Activated T-cell treated with anti-CD3 and anti-CD28 coated beads, Interleukin-2, amount 50 U/mL, for 24 hours (primary cell): ENCODE measurements at regions not wholly inside any gene's neighbourhood (a gene's known extent, or its start where the extent isn't known, plus 50 kb on each side); places are given as distances from the start of the nearest gene placed in this dataset.

ENCODE experiments used
- DNase-seq: peaks from one replicate; pipeline ENCODE4 v3.0.0-alpha.2; 2020
- H3K27ac Mint-ChIP-seq: 2 replicates; pipeline ENCODE4 v1.8.0; 2020; ENCODE audit warnings: mild to moderate bottlenecking, mixed read lengths
- H3K27me3 Mint-ChIP-seq: 2 replicates; pipeline ENCODE4 v1.8.0; 2020; ENCODE audit warnings: mixed read lengths
- H3K36me3 Mint-ChIP-seq: 2 replicates; pipeline ENCODE4 v1.8.0; 2020; ENCODE audit warnings: low read depth, mixed read lengths
- H3K4me1 Mint-ChIP-seq: 2 replicates; pipeline ENCODE4 v1.8.0; 2020; ENCODE audit warnings: low read depth, mixed read lengths
- H3K4me3 Mint-ChIP-seq: 2 replicates; pipeline ENCODE4 v1.8.0; 2020; ENCODE audit warnings: mild to moderate bottlenecking, moderate library complexity, mixed read lengths
- H3K9me3 Mint-ChIP-seq: 2 replicates; pipeline ENCODE4 v1.8.0; 2020; ENCODE audit warnings: mixed read lengths

GRCh38 chr16:58948244-58948643 lies 214.1 kb upstream of the GOT2 start:
- Mint-ChIP-seq H3K9me3 (peaks cover 3% of the 10 kb centered on the region), H3K27ac (no peak overlapping the region), H3K27me3 (no peaks in the 10 kb centered on the region), H3K4me3 (no peak overlapping the region), H3K36me3 (no peaks in the 10 kb centered on the region), H3K4me1 (no peaks in the 10 kb centered on the region)
- DNase-seq, result no peak

- Mint-ChIP-seq H3K9me3 (no peaks in the 10 kb centered on the region), H3K36me3 (no peaks in the 10 kb centered on the region), H3K4me1 (no peaks in the 10 kb centered on the region), H3K27me3 (no peaks in the 10 kb centered on the region), H3K4me3 (no peak overlapping the region), H3K27ac (no peak overlapping the region)
- no peak for DNase-seq
Measured at GRCh38 chr16:58940609-58941008, 206.5 kb upstream of the GOT2 start.

GRCh38 chr16:58938811-58939210 lies 204.7 kb upstream of the GOT2 start:
- no peaks in the 10 kb centered on the region for H3K9me3 Mint-ChIP-seq
- no peak for DNase-seq

GRCh38 chr16:58937661-58938060 lies 203.5 kb upstream of the GOT2 start:
- Mint-ChIP-seq H3K9me3 (no peaks in the 10 kb centered on the region), H3K4me1 (no peaks in the 10 kb centered on the region), H3K4me3 (no peak overlapping the region), H3K27me3 (no peaks in the 10 kb centered on the region), H3K36me3 (no peaks in the 10 kb centered on the region), H3K27ac (no peak overlapping the region)
- DNase-seq, result no peak

More at GRCh38 chr16:58938811-58939210, 204.7 kb upstream of the GOT2 start:
- no peaks in the 10 kb centered on the region for H3K27me3 Mint-ChIP-seq
- no peak overlapping the region for H3K4me3 Mint-ChIP-seq
- H3K27ac Mint-ChIP-seq, result no peak overlapping the region
- H3K36me3 Mint-ChIP-seq, result no peaks in the 10 kb centered on the region
- no peaks in the 10 kb centered on the region for H3K4me1 Mint-ChIP-seq

- H3K27ac Mint-ChIP-seq, result no peak overlapping the region
- no peaks in the 10 kb centered on the region for H3K4me1 Mint-ChIP-seq
- H3K4me3 Mint-ChIP-seq, result no peak overlapping the region
- H3K27me3 Mint-ChIP-seq, result no peaks in the 10 kb centered on the region
- no peak for DNase-seq
- H3K36me3 Mint-ChIP-seq, result no peaks in the 10 kb centered on the region
- no peaks in the 10 kb centered on the region for H3K9me3 Mint-ChIP-seq
Measured at GRCh38 chr16:58933186-58933585, 199.1 kb upstream of the GOT2 start.

GRCh38 chr16:58931436-58931835 lies 197.3 kb upstream of the GOT2 start:
- Mint-ChIP-seq H3K27me3 (no peaks in the 10 kb centered on the region), H3K4me3 (no peak overlapping the region), H3K4me1 (no peaks in the 10 kb centered on the region), H3K27ac (no peak overlapping the region), H3K36me3 (no peaks in the 10 kb centered on the region), H3K9me3 (no peaks in the 10 kb centered on the region)
- no peak for DNase-seq

GRCh38 chr16:58923094-58923493 lies 189.0 kb upstream of the GOT2 start:
- H3K4me1 Mint-ChIP-seq, result no peaks in the 10 kb centered on the region
- H3K27me3 Mint-ChIP-seq, result no peaks in the 10 kb centered on the region

GRCh38 chr16:58913456-58913855 lies 179.3 kb upstream of the GOT2 start:
- no peak for DNase-seq
- no peaks in the 10 kb centered on the region for H3K27me3 Mint-ChIP-seq
- H3K4me1 Mint-ChIP-seq, result no peaks in the 10 kb centered on the region
- no peak overlapping the region for H3K27ac Mint-ChIP-seq
- H3K9me3 Mint-ChIP-seq, result no peaks in the 10 kb centered on the region
- H3K36me3 Mint-ChIP-seq, result no peaks in the 10 kb centered on the region
- no peak overlapping the region for H3K4me3 Mint-ChIP-seq

More at GRCh38 chr16:58923094-58923493, 189.0 kb upstream of the GOT2 start:
- Mint-ChIP-seq H3K4me3 (no peak overlapping the region), H3K27ac (no peak overlapping the region), H3K36me3 (no peaks in the 10 kb centered on the region), H3K9me3 (peaks cover 2% of the 10 kb centered on the region)
- no peak for DNase-seq

GRCh38 chr16:58912571-58912970 lies 178.5 kb upstream of the GOT2 start:
- H3K4me3 Mint-ChIP-seq, result no peak overlapping the region
- H3K36me3 Mint-ChIP-seq, result no peaks in the 10 kb centered on the region
- no peak for DNase-seq
- no peaks in the 10 kb centered on the region for H3K4me1 Mint-ChIP-seq
- no peaks in the 10 kb centered on the region for H3K9me3 Mint-ChIP-seq
- no peaks in the 10 kb centered on the region for H3K27me3 Mint-ChIP-seq
- H3K27ac Mint-ChIP-seq, result no peak overlapping the region

- Mint-ChIP-seq H3K27ac (no peak overlapping the region), H3K27me3 (no peaks in the 10 kb centered on the region), H3K4me3 (no peak overlapping the region), H3K4me1 (no peaks in the 10 kb centered on the region), H3K36me3 (no peaks in the 10 kb centered on the region), H3K9me3 (no peaks in the 10 kb centered on the region)
- DNase-seq, result no peak
Measured at GRCh38 chr16:58906981-58907715, 173.0 kb upstream of the GOT2 start.

- Mint-ChIP-seq H3K9me3 (no peaks in the 10 kb centered on the region), H3K4me3 (no peak overlapping the region), H3K27me3 (no peaks in the 10 kb centered on the region), H3K27ac (no peak overlapping the region), H3K36me3 (no peaks in the 10 kb centered on the region), H3K4me1 (no peaks in the 10 kb centered on the region)
- no peak for DNase-seq
Measured at GRCh38 chr16:58904291-58904690, 170.2 kb upstream of the GOT2 start.

- Mint-ChIP-seq H3K4me3 (no peak overlapping the region), H3K27me3 (no peaks in the 10 kb centered on the region), H3K4me1 (no peaks in the 10 kb centered on the region), H3K9me3 (peaks cover 6% of the 10 kb centered on the region), H3K36me3 (no peaks in the 10 kb centered on the region), H3K27ac (no peak overlapping the region)
- no peak for DNase-seq
Measured at GRCh38 chr16:58889516-58889915, 155.4 kb upstream of the GOT2 start.

- no peak for DNase-seq
- no peaks in the 10 kb centered on the region for H3K4me1 Mint-ChIP-seq
- no peak overlapping the region for H3K4me3 Mint-ChIP-seq
- H3K27ac Mint-ChIP-seq, result no peak overlapping the region
- H3K36me3 Mint-ChIP-seq, result no peaks in the 10 kb centered on the region
- peaks cover 10% of the 10 kb centered on the region for H3K27me3 Mint-ChIP-seq
- no peaks in the 10 kb centered on the region for H3K9me3 Mint-ChIP-seq
Measured at GRCh38 chr16:58885528-58886170, 151.5 kb upstream of the GOT2 start.

GRCh38 chr16:58884141-58884540 lies 150.0 kb upstream of the GOT2 start:
- Mint-ChIP-seq H3K36me3 (no peaks in the 10 kb centered on the region), H3K27ac (no peak overlapping the region), H3K27me3 (peaks cover 11% of the 10 kb centered on the region), H3K9me3 (no peaks in the 10 kb centered on the region), H3K4me1 (no peaks in the 10 kb centered on the region), H3K4me3 (no peak overlapping the region)
- no peak for DNase-seq

- Mint-ChIP-seq H3K4me3 (no peak overlapping the region), H3K27me3 (peaks cover 13% of the 10 kb centered on the region), H3K4me1 (no peaks in the 10 kb centered on the region), H3K9me3 (no peaks in the 10 kb centered on the region), H3K27ac (no peak overlapping the region), H3K36me3 (no peaks in the 10 kb centered on the region)
- no peak for DNase-seq
Measured at GRCh38 chr16:58883131-58883530, 149.0 kb upstream of the GOT2 start.
